HUES6 (cell line): ENCODE measurements at regions not wholly inside any gene's neighbourhood (a gene's known extent, or its start where the extent isn't known, plus 50 kb on each side); places are given as distances from the start of the nearest gene placed in this dataset.

ENCODE experiments used
- H3K27ac ChIP-seq: 2 replicates; pipeline ENCODE4 v1.7.0; 2013; ENCODE audit warnings: low read depth, mild to moderate bottlenecking, low read length, inconsistent platforms
- H3K27me3 ChIP-seq: 2 replicates; pipeline ENCODE4 v1.6.1; 2013; ENCODE audit warnings: low read length; ENCODE audit not compliant: control insufficient read depth, insufficient read depth
- H3K36me3 ChIP-seq: 2 replicates; pipeline ENCODE4 v1.6.1; 2013; ENCODE audit warnings: low read length; ENCODE audit not compliant: control insufficient read depth, insufficient read depth
- H3K4me1 ChIP-seq: 2 replicates; pipeline ENCODE4 v1.6.1; 2013; ENCODE audit warnings: low read length; ENCODE audit not compliant: control insufficient read depth, insufficient read depth
- H3K4me3 ChIP-seq: 2 replicates; pipeline ENCODE4 v1.5.1; 2013; ENCODE audit warnings: low read depth, low read length
- H3K9ac ChIP-seq: one replicate; pipeline ENCODE4 v1.6.1; 2013; ENCODE audit warnings: mild to moderate bottlenecking, low read length
- H3K9me3 ChIP-seq: 2 replicates; pipeline ENCODE4 v1.6.1; 2013; ENCODE audit warnings: low read depth, low read length; ENCODE audit not compliant: control insufficient read depth, insufficient read depth

DNA sequence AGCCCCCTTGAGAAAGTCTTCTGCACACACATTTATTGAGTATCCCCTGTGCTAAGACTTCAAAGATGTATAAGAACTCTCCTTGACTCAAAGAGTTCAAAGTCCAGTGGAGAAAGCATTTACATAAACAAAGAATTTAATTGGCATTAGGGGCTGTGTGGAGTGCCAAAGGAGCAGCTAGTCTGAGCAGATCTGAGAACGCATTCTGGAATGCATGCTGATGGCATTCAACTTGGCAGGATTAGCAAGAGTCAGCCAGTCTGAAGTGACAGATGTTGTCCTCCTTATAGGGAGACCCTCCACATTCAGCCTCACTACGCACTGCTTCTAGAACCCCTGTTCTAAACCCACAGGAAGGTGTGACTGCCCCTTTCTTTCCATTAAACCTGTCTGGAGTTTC lies 191.5 kb downstream of the RAD51AP2 start:
- Histone ChIP-seq H3K27ac (no peak overlapping the region), H3K9ac (no peak overlapping the region), H3K27me3 (no peaks in the 10 kb centered on the region), H3K9me3 (no peaks in the 10 kb centered on the region), H3K36me3 (no peaks in the 10 kb centered on the region), H3K4me3 (no peak overlapping the region), H3K4me1 (no peaks in the 10 kb centered on the region)

GRCh38 chr2:17323697-17324096 lies 194.5 kb downstream of the RAD51AP2 start:
- Histone ChIP-seq H3K36me3 (no peaks in the 10 kb centered on the region), H3K27me3 (no peaks in the 10 kb centered on the region), H3K4me1 (no peaks in the 10 kb centered on the region), H3K9me3 (no peaks in the 10 kb centered on the region), H3K9ac (no peak overlapping the region), H3K27ac (no peak overlapping the region), H3K4me3 (no peak overlapping the region)

GRCh38 chr2:17322461-17322860 lies 195.8 kb downstream of the RAD51AP2 start:
- H3K9ac ChIP-seq: no peak overlapping the region
- H3K4me3 ChIP-seq: no peak overlapping the region
- H3K27ac ChIP-seq: no peak overlapping the region
- no peaks in the 10 kb centered on the region for H3K36me3 ChIP-seq
- no peaks in the 10 kb centered on the region for H3K4me1 ChIP-seq
- H3K9me3 ChIP-seq: no peaks in the 10 kb centered on the region
- H3K27me3 ChIP-seq: no peaks in the 10 kb centered on the region

DNA sequence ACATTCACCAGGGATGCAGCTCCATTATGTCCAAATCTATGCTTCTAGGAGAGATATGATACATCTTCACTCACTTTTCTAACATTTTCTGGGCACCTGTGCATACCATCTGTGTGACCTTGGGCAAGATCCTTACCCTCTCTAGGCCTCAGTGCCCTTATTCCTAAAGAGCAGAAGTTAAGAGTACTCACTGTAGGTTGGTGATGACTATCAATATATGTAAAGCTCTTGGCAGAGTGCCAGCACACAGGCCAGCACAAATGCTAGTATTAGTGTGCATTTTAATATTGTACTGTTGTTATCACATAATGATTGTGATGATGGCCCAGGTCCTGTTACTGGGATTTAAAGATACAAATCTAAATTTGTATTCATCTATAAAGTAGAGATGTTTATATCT lies 199.2 kb downstream of the RAD51AP2 start:
- Histone ChIP-seq H3K4me3 (no peak overlapping the region), H3K9ac (no peak overlapping the region), H3K4me1 (no peaks in the 10 kb centered on the region), H3K27me3 (no peaks in the 10 kb centered on the region), H3K9me3 (no peaks in the 10 kb centered on the region), H3K36me3 (no peaks in the 10 kb centered on the region), H3K27ac (no peak overlapping the region)

DNA sequence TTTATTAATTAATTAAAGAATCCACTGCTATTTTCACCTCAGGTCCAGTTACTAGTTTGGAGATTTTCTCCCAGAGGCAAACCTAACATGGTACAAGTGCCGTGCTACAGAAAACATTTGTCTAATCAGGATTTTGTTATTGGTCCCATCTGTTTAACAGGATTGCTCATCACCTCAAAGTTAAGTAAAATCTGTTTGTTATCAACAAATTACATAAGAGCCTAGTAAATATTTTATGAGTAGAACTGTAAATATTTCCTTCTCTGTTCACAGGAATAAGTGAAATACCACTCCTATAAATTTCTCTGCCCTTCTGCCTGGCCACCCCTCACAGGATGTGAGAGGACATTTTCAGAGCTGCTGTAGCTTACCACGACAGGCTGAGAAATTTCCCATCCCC lies 200.2 kb downstream of the RAD51AP2 start:
- H3K27ac ChIP-seq: no peak overlapping the region
- no peaks in the 10 kb centered on the region for H3K9me3 ChIP-seq
- no peaks in the 10 kb centered on the region for H3K27me3 ChIP-seq
- H3K36me3 ChIP-seq: no peaks in the 10 kb centered on the region
- no peak overlapping the region for H3K4me3 ChIP-seq
- H3K4me1 ChIP-seq: no peaks in the 10 kb centered on the region
- H3K9ac ChIP-seq: no peak overlapping the region

- Histone ChIP-seq H3K4me3 (no peak overlapping the region), H3K27ac (no peak overlapping the region), H3K4me1 (no peaks in the 10 kb centered on the region), H3K9me3 (no peaks in the 10 kb centered on the region), H3K27me3 (no peaks in the 10 kb centered on the region), H3K9ac (no peak overlapping the region), H3K36me3 (no peaks in the 10 kb centered on the region)
These were observed 200.7 kb downstream of the RAD51AP2 start for GRCh38 chr2:17317439-17317976.

- H3K36me3 ChIP-seq: no peaks in the 10 kb centered on the region
- H3K9ac ChIP-seq: no peak overlapping the region
- H3K9me3 ChIP-seq: no peaks in the 10 kb centered on the region
- H3K27ac ChIP-seq: no peak overlapping the region
- peaks cover 9% of the 10 kb centered on the region for H3K4me1 ChIP-seq
- no peak overlapping the region for H3K4me3 ChIP-seq
- no peaks in the 10 kb centered on the region for H3K27me3 ChIP-seq
These were observed 205.0 kb downstream of the RAD51AP2 start for GRCh38 chr2:17313261-17313660.

GRCh38 chr2:17311771-17312511 lies 206.3 kb downstream of the RAD51AP2 start:
- Histone ChIP-seq H3K27me3 (no peaks in the 10 kb centered on the region), H3K4me1 (peaks cover 9% of the 10 kb centered on the region), H3K27ac (no peak overlapping the region), H3K9me3 (no peaks in the 10 kb centered on the region), H3K9ac (no peak overlapping the region), H3K4me3 (no peak overlapping the region), H3K36me3 (no peaks in the 10 kb centered on the region)

- H3K9me3 ChIP-seq: no peaks in the 10 kb centered on the region
- H3K4me1 ChIP-seq: peaks cover 9% of the 10 kb centered on the region
- H3K27ac ChIP-seq: no peak overlapping the region
- H3K27me3 ChIP-seq: no peaks in the 10 kb centered on the region
- H3K36me3 ChIP-seq: no peaks in the 10 kb centered on the region
- H3K4me3 ChIP-seq: no peak overlapping the region
- H3K9ac ChIP-seq: no peak overlapping the region
These were observed 207.1 kb downstream of the RAD51AP2 start for GRCh38 chr2:17311106-17311619.

GRCh38 chr2:17309741-17310339 lies 208.4 kb downstream of the RAD51AP2 start:
- peaks cover 9% of the 10 kb centered on the region for H3K4me1 ChIP-seq
- no peak overlapping the region for H3K4me3 ChIP-seq
- no peak overlapping the region for H3K9ac ChIP-seq

GRCh38 chr2:17309181-17309580 lies 209.1 kb downstream of the RAD51AP2 start:
- H3K36me3 ChIP-seq: no peaks in the 10 kb centered on the region
- H3K4me3 ChIP-seq: no peak overlapping the region
- no peak overlapping the region for H3K27ac ChIP-seq
- H3K9ac ChIP-seq: no peak overlapping the region
- H3K27me3 ChIP-seq: no peaks in the 10 kb centered on the region
- no peaks in the 10 kb centered on the region for H3K9me3 ChIP-seq
- H3K4me1 ChIP-seq: peaks cover 9% of the 10 kb centered on the region

More at GRCh38 chr2:17309741-17310339, 208.4 kb downstream of the RAD51AP2 start:
- Histone ChIP-seq H3K9me3 (no peaks in the 10 kb centered on the region), H3K36me3 (no peaks in the 10 kb centered on the region), H3K27ac (no peak overlapping the region), H3K27me3 (no peaks in the 10 kb centered on the region)
